MM.1S (cell line): ENCODE measurements at regions not wholly inside any gene's neighbourhood (a gene's known extent, or its start where the extent isn't known, plus 50 kb on each side); places are given as distances from the start of the nearest gene placed in this dataset.

Experiments
- EZH2 ChIP-seq: fragments of 300-600 bp; sonication (generic); optimal IDR thresholded peaks from 2 replicates; pipeline ENCODE3; 2017; ENCODE audit warnings: low read depth, mild to moderate bottlenecking, antibody characterized with exemption, low read length, mixed read lengths
- TF ChIP-seq, protein P1 (sequence below): fragments of 300-600 bp; sonication (generic); IDR thresholded peaks from 2 replicates; pipeline ENCODE4 v1.5.1; 2016; ENCODE audit warnings: antibody characterized with exemption, low read length, mixed read lengths

DNA sequence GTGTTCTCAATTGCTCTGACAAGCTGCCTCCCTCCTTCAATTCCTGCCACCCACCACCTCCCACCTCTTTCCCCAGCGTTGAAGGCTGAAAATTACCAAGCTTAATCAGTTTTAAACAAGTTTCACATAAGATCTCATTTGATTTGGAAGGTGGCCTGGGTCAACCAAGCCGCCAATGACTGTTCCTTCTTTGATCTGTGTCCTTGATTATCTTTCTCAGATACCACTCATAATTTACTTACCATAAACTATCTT, 211.4 kb downstream of the SLIT2 start:
- TF ChIP-seq, protein P1, sequence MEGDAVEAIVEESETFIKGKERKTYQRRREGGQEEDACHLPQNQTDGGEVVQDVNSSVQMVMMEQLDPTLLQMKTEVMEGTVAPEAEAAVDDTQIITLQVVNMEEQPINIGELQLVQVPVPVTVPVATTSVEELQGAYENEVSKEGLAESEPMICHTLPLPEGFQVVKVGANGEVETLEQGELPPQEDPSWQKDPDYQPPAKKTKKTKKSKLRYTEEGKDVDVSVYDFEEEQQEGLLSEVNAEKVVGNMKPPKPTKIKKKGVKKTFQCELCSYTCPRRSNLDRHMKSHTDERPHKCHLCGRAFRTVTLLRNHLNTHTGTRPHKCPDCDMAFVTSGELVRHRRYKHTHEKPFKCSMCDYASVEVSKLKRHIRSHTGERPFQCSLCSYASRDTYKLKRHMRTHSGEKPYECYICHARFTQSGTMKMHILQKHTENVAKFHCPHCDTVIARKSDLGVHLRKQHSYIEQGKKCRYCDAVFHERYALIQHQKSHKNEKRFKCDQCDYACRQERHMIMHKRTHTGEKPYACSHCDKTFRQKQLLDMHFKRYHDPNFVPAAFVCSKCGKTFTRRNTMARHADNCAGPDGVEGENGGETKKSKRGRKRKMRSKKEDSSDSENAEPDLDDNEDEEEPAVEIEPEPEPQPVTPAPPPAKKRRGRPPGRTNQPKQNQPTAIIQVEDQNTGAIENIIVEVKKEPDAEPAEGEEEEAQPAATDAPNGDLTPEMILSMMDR, result no peak
- no peak for TF ChIP-seq EZH2
